GM12864 (cell line): ENCODE measurements at regions not wholly inside any gene's neighbourhood (a gene's known extent, or its start where the extent isn't known, plus 50 kb on each side); places are given as distances from the start of the nearest gene placed in this dataset.

ENCODE experiments used
- DNase-seq: peaks from one replicate; pipeline ENCODE4 v3.0.0-alpha.2; 2011; ENCODE audit warnings: low read depth
- H3K4me3 ChIP-seq: 2 replicates; pipeline ENCODE4 v1.5.1; 2011; ENCODE audit warnings: mild to moderate bottlenecking, low read depth, low read length, control low read depth
- CTCF ChIP-seq: IDR thresholded peaks from 2 replicates; pipeline ENCODE4 v1.5.1; 2011; ENCODE audit warnings: low read depth, mild to moderate bottlenecking, moderate library complexity, low read length, control low read depth, inconsistent platforms; ENCODE audit errors: missing control alignments

DNA sequence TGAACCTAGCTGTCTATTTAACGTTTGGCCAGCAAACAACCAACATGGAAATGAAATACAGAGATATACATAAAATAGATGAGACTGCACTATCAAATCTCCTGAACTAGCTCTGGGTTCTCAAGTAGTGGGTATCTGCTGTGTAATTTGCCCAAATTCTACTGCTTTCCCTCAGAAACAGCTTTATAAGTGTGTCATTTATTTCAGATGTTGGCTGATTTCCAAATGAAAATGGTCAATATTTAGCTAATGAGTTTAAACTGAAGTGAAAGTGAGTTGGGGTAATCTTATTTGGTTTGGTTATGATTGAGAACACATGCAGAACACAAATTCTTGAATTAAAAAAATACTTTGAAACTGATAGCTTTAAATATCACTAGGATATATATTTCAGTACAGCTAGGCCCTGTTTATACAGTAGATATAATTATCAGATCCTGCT, 601.7 kb upstream of the CXADR start:
- DNase-seq: no peak
- TF ChIP-seq CTCF: no peak
- no peak overlapping the region for H3K4me3 ChIP-seq

- DNase-seq: no peak
- H3K4me3 ChIP-seq: no peak overlapping the region
Observed at GRCh38 chr21:16912075-16912474, 600.8 kb upstream of the CXADR start.

DNA sequence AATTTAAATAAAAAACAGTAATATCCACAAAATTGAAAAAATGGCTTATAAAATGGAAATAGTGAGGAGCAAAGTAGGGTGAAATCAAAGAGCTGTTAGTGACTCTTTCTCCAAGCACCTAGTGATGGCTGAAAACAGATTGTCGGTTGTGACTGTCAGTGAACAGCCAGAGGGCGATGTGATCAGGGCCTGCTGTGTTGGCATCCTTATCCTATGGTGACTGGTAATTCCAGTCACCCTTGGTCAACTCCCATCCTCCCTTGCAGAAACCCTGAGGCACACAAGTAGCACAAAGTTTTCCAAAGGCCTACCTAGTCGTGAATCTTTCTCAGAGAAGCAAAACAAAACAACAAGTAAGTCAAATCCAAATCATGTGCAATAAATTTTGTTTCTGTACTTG, 599.8 kb upstream of the CXADR start:
- no peak for TF ChIP-seq CTCF
- DNase-seq: no peak
- no peak overlapping the region for H3K4me3 ChIP-seq

More at GRCh38 chr21:16912075-16912474, 600.8 kb upstream of the CXADR start:
- TF ChIP-seq CTCF: no peak

DNA sequence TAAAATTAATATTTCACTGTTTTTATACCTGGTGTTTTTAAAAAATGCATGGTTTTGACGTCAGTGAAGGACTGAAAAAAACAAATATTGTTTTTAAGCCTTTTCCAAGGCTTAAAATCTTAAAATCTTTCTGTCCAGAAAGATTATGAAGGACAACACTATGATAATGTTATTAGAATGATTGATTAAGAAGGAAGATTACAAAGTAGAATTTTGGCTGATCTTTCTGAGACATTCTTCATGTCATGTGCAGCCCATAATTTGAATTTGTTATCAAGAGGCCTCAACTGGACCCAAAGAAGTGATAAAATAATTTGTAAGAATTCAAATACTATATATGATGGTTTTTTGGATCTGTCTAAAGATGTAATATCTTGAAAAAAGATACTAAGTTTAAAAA, 584.4 kb upstream of the CXADR start:
- DNase-seq: no peak
- no peak overlapping the region for H3K4me3 ChIP-seq
- TF ChIP-seq CTCF: no peak

GRCh38 chr21:16932314-16932713, 580.5 kb upstream of the CXADR start:
- DNase-seq: no peak
- TF ChIP-seq CTCF: no peak

GRCh38 chr21:16942703-16943102, 570.1 kb upstream of the CXADR start:
- no peak for DNase-seq
- TF ChIP-seq CTCF: no peak
- H3K4me3 ChIP-seq: no peak overlapping the region

More at GRCh38 chr21:16932314-16932713, 580.5 kb upstream of the CXADR start:
- H3K4me3 ChIP-seq: no peak overlapping the region

- DNase-seq: no peak
- no peak overlapping the region for H3K4me3 ChIP-seq
- TF ChIP-seq CTCF: no peak
Observed at GRCh38 chr21:16943231-16943630, 569.6 kb upstream of the CXADR start.
